OCI-LY1 (cell line): ENCODE measurements at regions not wholly inside any gene's neighbourhood (a gene's known extent, or its start where the extent isn't known, plus 50 kb on each side); places are given as distances from the start of the nearest gene placed in this dataset.

Experiments used
- EZH2 ChIP-seq: fragments of 200-600 bp; sonication (generic), shearing (Covaris generic); IDR thresholded peaks from 2 replicates; pipeline ENCODE4 v1.8.0; 2017; ENCODE audit warnings: borderline replicate concordance, mixed run types, mild to moderate bottlenecking, antibody characterized with exemption, low read length, moderate library complexity, mixed read lengths
- TF ChIP-seq, protein P1 (sequence below): fragments of 200-600 bp; sonication (generic), shearing (Covaris generic); IDR thresholded peaks from 2 replicates; pipeline ENCODE4 v1.5.1; 2017; ENCODE audit warnings: mild to moderate bottlenecking, antibody characterized with exemption, low read length, moderate library complexity, mixed read lengths

DNA sequence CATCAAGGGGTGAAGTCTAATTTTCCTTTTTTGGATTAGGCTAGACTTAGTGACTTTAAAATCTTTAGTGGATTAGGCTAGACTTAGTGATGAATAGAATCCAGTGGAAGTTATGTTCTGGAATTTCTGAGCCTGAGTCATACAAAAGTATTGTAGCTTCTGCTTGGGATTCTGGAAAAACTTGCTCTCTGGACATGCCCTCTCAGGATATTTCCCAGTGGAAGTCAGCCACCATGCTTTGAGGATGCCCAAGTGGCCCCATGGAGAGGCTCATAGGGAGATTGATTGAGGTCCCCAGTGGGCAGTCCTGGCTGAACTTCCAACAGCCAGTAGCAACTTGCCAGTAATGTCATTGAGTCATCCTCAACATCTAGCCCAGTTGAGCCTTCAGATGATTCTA, 112.4 kb upstream of the PRLR start:
- TF ChIP-seq, protein P1, sequence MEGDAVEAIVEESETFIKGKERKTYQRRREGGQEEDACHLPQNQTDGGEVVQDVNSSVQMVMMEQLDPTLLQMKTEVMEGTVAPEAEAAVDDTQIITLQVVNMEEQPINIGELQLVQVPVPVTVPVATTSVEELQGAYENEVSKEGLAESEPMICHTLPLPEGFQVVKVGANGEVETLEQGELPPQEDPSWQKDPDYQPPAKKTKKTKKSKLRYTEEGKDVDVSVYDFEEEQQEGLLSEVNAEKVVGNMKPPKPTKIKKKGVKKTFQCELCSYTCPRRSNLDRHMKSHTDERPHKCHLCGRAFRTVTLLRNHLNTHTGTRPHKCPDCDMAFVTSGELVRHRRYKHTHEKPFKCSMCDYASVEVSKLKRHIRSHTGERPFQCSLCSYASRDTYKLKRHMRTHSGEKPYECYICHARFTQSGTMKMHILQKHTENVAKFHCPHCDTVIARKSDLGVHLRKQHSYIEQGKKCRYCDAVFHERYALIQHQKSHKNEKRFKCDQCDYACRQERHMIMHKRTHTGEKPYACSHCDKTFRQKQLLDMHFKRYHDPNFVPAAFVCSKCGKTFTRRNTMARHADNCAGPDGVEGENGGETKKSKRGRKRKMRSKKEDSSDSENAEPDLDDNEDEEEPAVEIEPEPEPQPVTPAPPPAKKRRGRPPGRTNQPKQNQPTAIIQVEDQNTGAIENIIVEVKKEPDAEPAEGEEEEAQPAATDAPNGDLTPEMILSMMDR: no peak
- TF ChIP-seq EZH2: no peak
